H1 (cell line): ENCODE measurements at regions not wholly inside any gene's neighbourhood (a gene's known extent, or its start where the extent isn't known, plus 50 kb on each side); places are given as distances from the start of the nearest gene placed in this dataset.
"Not testable (repeated sequence)": the region's sequence is repeated elsewhere in the genome, so short reads cannot be mapped to it uniquely, and the experiment has no call there.

Experiments used
- CTCF ChIA-PET: fragments of 300-600 bp; sonication (Branson Sonifier 250); formaldehyde crosslinking; loops from one replicate; lab custom pipeline; 2021; ENCODE audit not compliant: partially characterized antibody; lab: Charles Lee
- POLR2A ChIA-PET: fragments of 300-600 bp; sonication (Branson Sonifier 250); formaldehyde crosslinking; loops from one replicate; lab custom pipeline; 2021; ENCODE audit warnings: inconsistent platforms; ENCODE audit not compliant: partially characterized antibody; lab: Charles Lee
- DNase-seq, 2 experiments: peaks; one replicate each; pipeline versions ENCODE4 v3.0.0 to v3.0.0-alpha.2; 2010 to 2022; ENCODE audit warnings: low spot score in 2 of 2, low read depth in 1 of 2, mixed read lengths in 1 of 2
- FAIRE-seq: peaks from 2 replicates; lab custom pipeline; 2011; peaks lifted over from hg19 to GRCh38; lab: Jason Lieb, UNC
- H2AFZ ChIP-seq: 2 replicates; pipeline ENCODE4 v1.8.1; 2012; ENCODE audit warnings: low read length, inconsistent platforms
- H2AK5ac ChIP-seq: 2 replicates; pipeline ENCODE4 v1.6.1; 2013; ENCODE audit warnings: low read depth, low read length
- H2BK120ac ChIP-seq: replicated peaks from 2 replicates; pipeline ENCODE3; 2013; ENCODE audit warnings: low read depth, low read length, inconsistent platforms
- H2BK12ac ChIP-seq: 2 replicates; pipeline ENCODE4 v1.6.1; 2013; ENCODE audit warnings: low read depth, low read length
- H2BK15ac ChIP-seq: 2 replicates; pipeline ENCODE4 v1.6.1; 2013; ENCODE audit warnings: low read length
- H2BK20ac ChIP-seq: 2 replicates; pipeline ENCODE4 v1.6.1; 2013; ENCODE audit warnings: low read length
- H2BK5ac ChIP-seq: 2 replicates; pipeline ENCODE4 v1.6.1; 2013; ENCODE audit warnings: low read depth, low read length
- H3K14ac ChIP-seq: 2 replicates; pipeline ENCODE4 v1.6.1; 2013; ENCODE audit warnings: inconsistent platforms; ENCODE audit not compliant: insufficient read length
- H3K18ac ChIP-seq: 2 replicates; pipeline ENCODE4 v1.6.1; 2013; ENCODE audit warnings: low read length; ENCODE audit errors: extremely low read depth
- H3K23ac ChIP-seq: 2 replicates; pipeline ENCODE4 v1.6.1; 2013; ENCODE audit warnings: inconsistent platforms; ENCODE audit not compliant: insufficient read length
- H3K23me2 ChIP-seq: 2 replicates; pipeline ENCODE4 v1.6.1; 2013; ENCODE audit warnings: low read depth, low read length
- H3K27ac ChIP-seq: 2 replicates; pipeline ENCODE4 v1.6.1; 2011; ENCODE audit warnings: low read depth, low read length, inconsistent platforms
- H3K27me3 ChIP-seq, 4 experiments: replicated peaks in 1 of 4; 1 replicate in 1 of 4; 2 replicates in 3 of 4; pipeline versions ENCODE4 v1.6.1 to v1.8.1; 2011 to 2013; ENCODE audit warnings: low read length in 3 of 4, mild to moderate bottlenecking in 3 of 4, inconsistent platforms in 2 of 4, mixed read lengths in 2 of 4, moderate library complexity in 1 of 4; ENCODE audit not compliant: control insufficient read depth in 3 of 4, insufficient read depth in 3 of 4; ENCODE audit errors: extremely low read depth in 1 of 4
- H3K36me3 ChIP-seq, 4 experiments: 2 replicates each; pipeline versions ENCODE4 v1.6.1 to v1.8.1; 2011 to 2013; ENCODE audit warnings: mild to moderate bottlenecking in 4 of 4, low read length in 3 of 4, moderate library complexity in 2 of 4, control low read depth in 1 of 4, inconsistent platforms in 1 of 4; ENCODE audit not compliant: insufficient read depth in 4 of 4, control insufficient read depth in 2 of 4
- H3K4ac ChIP-seq: replicated peaks from 2 replicates; pipeline ENCODE3; 2013; ENCODE audit warnings: low read length, low read depth, mixed read lengths, inconsistent platforms; ENCODE audit not compliant: insufficient read length
- H3K4me1 ChIP-seq, 4 experiments: replicated peaks in 1 of 4; 1 replicate in 1 of 4; 2 replicates in 3 of 4; pipeline versions ENCODE4 v1.6.1 to v1.8.1; 2011 to 2013; ENCODE audit warnings: low read length in 3 of 4, inconsistent platforms in 2 of 4, mixed read lengths in 1 of 4; ENCODE audit not compliant: insufficient read depth in 4 of 4, control insufficient read depth in 3 of 4
- H3K4me2 ChIP-seq, 2 experiments: 2 replicates each; pipeline versions ENCODE4 v1.6.1 to v1.8.1; 2011 to 2013; ENCODE audit warnings: low read depth in 2 of 2, low read length in 2 of 2, control low read depth in 1 of 2, inconsistent platforms in 1 of 2, mild to moderate bottlenecking in 1 of 2; ENCODE audit not compliant: insufficient read depth in 1 of 2
- H3K4me3 ChIP-seq, 4 experiments: fragments of 200-600, 300-600 bp in 1 of 4; sonication (generic), shearing (Covaris generic), sonication (Bioruptor Twin) in 1 of 4; 2 replicates each; pipeline versions ENCODE4 v1.5.1 to v1.8.1; 2011 to 2016; ENCODE audit warnings: low read length in 4 of 4, low read depth in 3 of 4, control low read depth in 2 of 4, inconsistent platforms in 2 of 4, mild to moderate bottlenecking in 2 of 4, mixed read lengths in 1 of 4, moderate library complexity in 1 of 4; ENCODE audit not compliant: insufficient read depth in 2 of 4; ENCODE audit errors: extremely low read depth in 1 of 4
- H3K56ac ChIP-seq: replicated peaks from 2 replicates; pipeline ENCODE3; 2013; ENCODE audit warnings: low read depth, mild to moderate bottlenecking, mixed read lengths, low read length, inconsistent platforms; ENCODE audit not compliant: insufficient read length
- H3K79me1 ChIP-seq: 2 replicates; pipeline ENCODE4 v1.6.1; 2013; ENCODE audit warnings: low read depth, low read length, control low read depth
- H3K79me2 ChIP-seq, 2 experiments: 2 replicates each; pipeline versions ENCODE4 v1.6.1 to v1.8.1; 2012 to 2013; ENCODE audit warnings: low read length in 2 of 2, mild to moderate bottlenecking in 2 of 2, inconsistent platforms in 1 of 2; ENCODE audit not compliant: insufficient read depth in 2 of 2, control insufficient read depth in 1 of 2
- H3K9ac ChIP-seq, 4 experiments: replicated peaks in 1 of 4; 1 replicate in 1 of 4; 2 replicates in 3 of 4; pipeline versions ENCODE4 v1.6.1 to v1.8.1; 2011 to 2013; ENCODE audit warnings: low read depth in 3 of 4, low read length in 3 of 4, control low read depth in 2 of 4, mild to moderate bottlenecking in 2 of 4, moderate library complexity in 2 of 4, inconsistent platforms in 1 of 4; ENCODE audit errors: extremely low read depth in 1 of 4
- H3K9me3 ChIP-seq, 2 experiments: 2 replicates each; pipeline versions ENCODE4 v1.6.1 to v1.8.1; 2012 to 2013; ENCODE audit warnings: mild to moderate bottlenecking in 2 of 2, moderate library complexity in 2 of 2, control low read depth in 1 of 2, inconsistent platforms in 1 of 2, low read depth in 1 of 2, low read length in 1 of 2, mixed read lengths in 1 of 2; ENCODE audit not compliant: insufficient read depth in 2 of 2
- H4K20me1 ChIP-seq, 2 experiments: replicated peaks in 1 of 2; 2 replicates each; pipeline versions ENCODE3 to v1.8.1; 2011 to 2013; ENCODE audit warnings: inconsistent platforms in 2 of 2, low read length in 2 of 2, mild to moderate bottlenecking in 1 of 2; ENCODE audit not compliant: insufficient read depth in 2 of 2, control insufficient read depth in 1 of 2
- H4K5ac ChIP-seq: 2 replicates; pipeline ENCODE4 v1.6.1; 2013; ENCODE audit warnings: low read length, low read depth, mixed read lengths, inconsistent platforms; ENCODE audit not compliant: insufficient read length
- H4K8ac ChIP-seq: 2 replicates; pipeline ENCODE4 v1.8.0; 2013; ENCODE audit warnings: mild to moderate bottlenecking, moderate library complexity, low read length, inconsistent platforms; ENCODE audit not compliant: insufficient read depth; ENCODE audit errors: extremely low read depth
- H4K91ac ChIP-seq: replicated peaks from 2 replicates; pipeline ENCODE3; 2013; ENCODE audit warnings: low read length, mixed read lengths, inconsistent platforms; ENCODE audit not compliant: insufficient read length
- WGBS, 2 experiments: shearing (Covaris generic) in 1 of 2; methylation state at CpG; one replicate each; pipeline versions ENCODE4 v1.1.6 to v1.1.7; 2013 to 2015; ENCODE audit warnings: low lambda C conversion rate in 2 of 2, mixed read lengths in 2 of 2, inconsistent platforms in 1 of 2, low coverage in 1 of 2, missing lambda C conversion rate in 1 of 2; ENCODE audit not compliant: insufficient replicate concordance in 2 of 2, insufficient coverage in 1 of 2, insufficient read length in 1 of 2; ENCODE audit errors: extremely low coverage in 1 of 2, missing lambda C conversion rate in 1 of 2; 5-methylcytosine and 5-hydroxymethylcytosine counted together

DNA sequence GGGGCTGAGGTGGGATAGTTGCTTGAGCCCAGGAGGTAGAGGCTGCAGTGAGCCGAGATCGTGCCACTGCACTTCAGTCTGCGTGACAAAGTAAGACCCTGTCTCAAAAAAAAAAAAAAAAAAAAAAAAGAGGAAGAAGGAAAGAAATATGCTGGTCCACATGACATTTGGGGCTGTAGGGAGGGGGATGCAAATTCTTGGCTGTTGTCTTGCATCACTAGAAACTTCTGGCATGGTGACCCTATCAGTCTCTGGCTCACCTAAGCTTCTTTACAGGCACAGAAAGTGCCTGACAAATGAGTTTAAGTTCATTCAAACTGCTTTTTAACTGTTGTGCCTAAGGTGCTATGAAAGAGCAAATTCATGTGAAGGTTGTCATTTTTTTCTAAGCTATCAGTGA is 93.5 kb downstream of the NBPF8 start:
- CTCF ChIA-PET, H3K27ac ChIP-seq, H2BK15ac ChIP-seq, H2BK20ac ChIP-seq, H3K23me2 ChIP-seq, FAIRE-seq, H3K9ac ChIP-seq, POLR2A ChIA-PET, H3K18ac ChIP-seq, H2BK5ac ChIP-seq, H3K4me1 ChIP-seq, DNase-seq, H2BK120ac ChIP-seq, H4K91ac ChIP-seq, H3K9me3 ChIP-seq, H3K27me3 ChIP-seq, H3K23ac ChIP-seq, H3K4ac ChIP-seq, H2AFZ ChIP-seq, H2AK5ac ChIP-seq, H3K79me1 ChIP-seq, H3K4me2 ChIP-seq, H3K79me2 ChIP-seq, H2BK12ac ChIP-seq, H3K14ac ChIP-seq, H4K8ac ChIP-seq, H3K56ac ChIP-seq, H4K20me1 ChIP-seq, H4K5ac ChIP-seq, H3K36me3 ChIP-seq, H3K4me3 ChIP-seq: not testable (repeated sequence)
- WGBS, 2 experiments, result 90% methylated on average over 2 of the region's 3 CpGs; no CpG with 5 or more reads in 1 of the 2 experiments

DNA sequence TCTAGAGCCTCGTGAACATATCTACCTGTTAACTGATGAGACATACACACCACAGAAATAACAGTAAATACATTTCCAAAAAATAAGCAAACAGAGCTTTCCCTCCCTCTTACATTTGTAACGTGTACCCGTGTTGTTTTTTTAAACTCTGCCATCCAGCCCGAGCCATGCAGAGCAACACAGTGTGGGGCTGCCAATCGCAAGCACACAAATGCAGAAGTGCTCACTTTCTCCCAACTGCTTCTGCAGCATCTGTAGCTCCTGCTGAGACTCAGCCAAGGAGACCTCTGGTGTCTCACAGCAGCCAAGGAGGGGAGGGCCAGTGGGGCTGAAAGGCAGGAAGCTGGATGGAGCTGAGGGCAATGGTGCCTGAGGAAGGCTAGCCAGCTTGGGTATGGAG is 94.4 kb downstream of the NBPF8 start:
- H3K4ac ChIP-seq, H3K4me1 ChIP-seq, CTCF ChIA-PET, H2BK15ac ChIP-seq, H3K23ac ChIP-seq, H4K5ac ChIP-seq, H2BK120ac ChIP-seq, H2AFZ ChIP-seq, H4K8ac ChIP-seq, H3K27ac ChIP-seq, H3K14ac ChIP-seq, H3K9ac ChIP-seq, H3K79me2 ChIP-seq, FAIRE-seq, H2BK12ac ChIP-seq, H4K20me1 ChIP-seq, H3K36me3 ChIP-seq, H3K4me2 ChIP-seq, H2AK5ac ChIP-seq, DNase-seq, H3K4me3 ChIP-seq, H3K9me3 ChIP-seq, H3K79me1 ChIP-seq, H3K18ac ChIP-seq, POLR2A ChIA-PET, H2BK5ac ChIP-seq, H2BK20ac ChIP-seq, H4K91ac ChIP-seq, H3K27me3 ChIP-seq, H3K23me2 ChIP-seq, H3K56ac ChIP-seq: not testable (repeated sequence)
- 80% methylated on average over 1 of the region's 5 CpGs; no CpG with 5 or more reads in 1 of the 2 experiments for WGBS, 2 experiments
